Gastroesophageal sphincter (tissue), 3 donors: ENCODE measurements at regions not wholly inside any gene's neighbourhood (a gene's known extent, or its start where the extent isn't known, plus 50 kb on each side); places are given as distances from the start of the nearest gene placed in this dataset.

Source experiments
- EP300 ChIP-seq: sonication (generic); formaldehyde crosslinking; IDR thresholded peaks from one replicate; pipeline ENCODE4 v1.6.1; 2017; ENCODE audit warnings: antibody characterized with exemption, mild to moderate bottlenecking
- POLR2A ChIP-seq, 2 donors: fragments of 450-650 bp; IDR thresholded peaks; one replicate each; pipeline ENCODE4 v1.6.1; 2017; ENCODE audit warnings: antibody characterized with exemption in 2 of 2, mild to moderate bottlenecking in 2 of 2, moderate library complexity in 1 of 2
- POLR2AphosphoS5 ChIP-seq: sonication (generic); formaldehyde crosslinking; IDR thresholded peaks from one replicate; pipeline ENCODE4 v1.6.1; 2017; ENCODE audit warnings: antibody characterized with exemption
- TF ChIP-seq, protein P1 (sequence below), 4 experiments: fragments of 200-600 bp in 2 of 4; fragments of 450-650 bp in 2 of 4; sonication (generic) in 1 of 4; IDR thresholded peaks; one replicate each; pipeline ENCODE4 v1.5.1; 2017 to 2019; ENCODE audit warnings: antibody characterized with exemption in 4 of 4, mild to moderate bottlenecking in 2 of 4, moderate library complexity in 2 of 4

DNA sequence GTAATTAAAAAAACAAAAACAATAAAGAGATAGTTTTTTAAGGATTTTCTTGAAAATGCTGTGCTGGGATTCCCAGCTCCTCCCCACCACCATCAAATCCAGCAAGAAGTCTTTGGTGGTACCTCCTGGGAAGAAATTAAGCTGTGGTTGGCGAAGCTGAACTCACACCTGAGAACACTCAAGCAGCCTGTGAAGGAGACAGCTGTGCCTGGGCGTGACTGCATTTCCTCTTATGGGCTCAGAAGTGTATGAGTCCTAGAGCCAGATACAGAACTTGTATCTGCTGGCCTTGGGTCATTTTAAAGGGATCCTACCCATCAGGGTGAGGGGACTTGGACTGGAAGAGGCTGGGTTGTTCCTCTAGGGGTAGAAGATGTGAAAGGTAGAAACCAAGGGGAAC lies 561.2 kb upstream of the SGCD start:
- TF ChIP-seq POLR2A (IDR thresholded peaks at IDR 0.05): no peak
- TF ChIP-seq, protein P1, sequence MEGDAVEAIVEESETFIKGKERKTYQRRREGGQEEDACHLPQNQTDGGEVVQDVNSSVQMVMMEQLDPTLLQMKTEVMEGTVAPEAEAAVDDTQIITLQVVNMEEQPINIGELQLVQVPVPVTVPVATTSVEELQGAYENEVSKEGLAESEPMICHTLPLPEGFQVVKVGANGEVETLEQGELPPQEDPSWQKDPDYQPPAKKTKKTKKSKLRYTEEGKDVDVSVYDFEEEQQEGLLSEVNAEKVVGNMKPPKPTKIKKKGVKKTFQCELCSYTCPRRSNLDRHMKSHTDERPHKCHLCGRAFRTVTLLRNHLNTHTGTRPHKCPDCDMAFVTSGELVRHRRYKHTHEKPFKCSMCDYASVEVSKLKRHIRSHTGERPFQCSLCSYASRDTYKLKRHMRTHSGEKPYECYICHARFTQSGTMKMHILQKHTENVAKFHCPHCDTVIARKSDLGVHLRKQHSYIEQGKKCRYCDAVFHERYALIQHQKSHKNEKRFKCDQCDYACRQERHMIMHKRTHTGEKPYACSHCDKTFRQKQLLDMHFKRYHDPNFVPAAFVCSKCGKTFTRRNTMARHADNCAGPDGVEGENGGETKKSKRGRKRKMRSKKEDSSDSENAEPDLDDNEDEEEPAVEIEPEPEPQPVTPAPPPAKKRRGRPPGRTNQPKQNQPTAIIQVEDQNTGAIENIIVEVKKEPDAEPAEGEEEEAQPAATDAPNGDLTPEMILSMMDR (IDR thresholded peaks at IDR 0.05): no peak
- TF ChIP-seq POLR2AphosphoS5: no peak
- no peak for TF ChIP-seq EP300
